ENCODE measurements at regions not wholly inside any gene's neighbourhood (a gene's known extent, or its start where the extent isn't known, plus 50 kb on each side); places are given as distances from the start of the nearest gene placed in this dataset.

- Histone ChIP-seq H3K27ac (ENCODE audit: low read depth in 1 of 2, low read length in 2 of 2) (no peak overlapping the region), H3K9me3 (ENCODE audit: control insufficient read depth in 4 of 4, low read length in 3 of 4) (no peaks in the 10 kb centered on the region), H3K4me1 (ENCODE audit: control insufficient read depth in 4 of 4, insufficient read depth in 4 of 4, low read length in 3 of 4) (no peaks in the 10 kb centered on the region), H3K4me3 (ENCODE audit: low read depth in 1 of 3, low read length in 3 of 3) (no peak overlapping the region), H3K36me3 (ENCODE audit: control insufficient read depth in 4 of 4, insufficient read depth in 3 of 4, low read depth in 1 of 4, low read length in 3 of 4) (no peaks in the 10 kb centered on the region), H3K27me3 (ENCODE audit: control insufficient read depth in 4 of 4, insufficient read depth in 4 of 4, low read length in 3 of 4) (no peaks in the 10 kb centered on the region), H3K9ac (ENCODE audit: low read depth in 1 of 2, low read length in 2 of 2) (no peak overlapping the region)
- 73% methylated on average over 6 of the region's 6 CpGs for WGBS
- no peak for TF ChIP-seq GABPA (IDR thresholded peaks at IDR 0.05 in 1 of 2, conservative IDR thresholded peaks at IDR 0.05 in 1 of 2)
- no peak for TF ChIP-seq YY1 (IDR thresholded peaks at IDR 0.05)
- no peak for TF ChIP-seq HNF4A (conservative IDR thresholded peaks at IDR 0.05)
- TF ChIP-seq ATF3 (IDR thresholded peaks at IDR 0.05), result no peak
- no peak for TF ChIP-seq EGR1 (IDR thresholded peaks at IDR 0.05; ENCODE audit: low read depth in 2 of 2)
- no peak for TF ChIP-seq CTCF (IDR thresholded peaks at IDR 0.05; ENCODE audit: low read depth, low read length, missing input control)
- TF ChIP-seq REST (IDR thresholded peaks at IDR 0.05), result no peak
- no peak for TF ChIP-seq RAD21 (IDR thresholded peaks at IDR 0.05)
- TF ChIP-seq MAX (IDR thresholded peaks at IDR 0.05), result no peak
- no peak for TF ChIP-seq FOXA1 (IDR thresholded peaks at IDR 0.05)
- TF ChIP-seq FOXA2 (IDR thresholded peaks at IDR 0.05), result no peak
- TF ChIP-seq RXRA (IDR thresholded peaks at IDR 0.05), result no peak
- TF ChIP-seq HNF4G (IDR thresholded peaks at IDR 0.05), result no peak
- no peak for DNase-seq (ENCODE audit: low spot score)
Observed at GRCh38 chr13:59208405-59209195, 955.1 kb downstream of the DIAPH3 start.

GRCh38 chr13:59210543-59210942, 953.2 kb downstream of the DIAPH3 start:
- TF ChIP-seq ZBTB33 (IDR thresholded peaks at IDR 0.05) (no peak), HNF4A (conservative IDR thresholded peaks at IDR 0.05) (no peak), MAX (IDR thresholded peaks at IDR 0.05) (no peak), REST (IDR thresholded peaks at IDR 0.05) (no peak), RXRA (IDR thresholded peaks at IDR 0.05) (no peak), HNF4G (IDR thresholded peaks at IDR 0.05) (no peak), FOXA1 (IDR thresholded peaks at IDR 0.05) (no peak), TAF1 (conservative IDR thresholded peaks at IDR 0.05) (no peak)
- WGBS, result 68% methylated on average over 1 of the region's 1 CpG
- DNase-seq (ENCODE audit: low spot score), result no peak

More at GRCh38 chr13:59210543-59210942, 953.2 kb downstream of the DIAPH3 start:
- Histone ChIP-seq H3K9ac (ENCODE audit: low read depth in 1 of 2, low read length in 2 of 2) (no peak overlapping the region), H3K27ac (ENCODE audit: low read depth in 1 of 2, low read length in 2 of 2) (no peak overlapping the region), H3K36me3 (ENCODE audit: control insufficient read depth in 4 of 4, insufficient read depth in 3 of 4, low read depth in 1 of 4, low read length in 3 of 4) (no peaks in the 10 kb centered on the region), H3K4me3 (ENCODE audit: low read depth in 1 of 3, low read length in 3 of 3) (no peak overlapping the region), H3K27me3 (ENCODE audit: control insufficient read depth in 4 of 4, insufficient read depth in 4 of 4, low read length in 3 of 4) (no peaks in the 10 kb centered on the region), H3K9me3 (ENCODE audit: control insufficient read depth in 4 of 4, low read length in 3 of 4) (no peaks in the 10 kb centered on the region), H3K4me1 (ENCODE audit: control insufficient read depth in 4 of 4, insufficient read depth in 4 of 4, low read length in 3 of 4) (no peaks in the 10 kb centered on the region)
